Stimulated activated CD4-positive, alpha-beta T cell treated with anti-CD3 and anti-CD28 coated beads, Interleukin-12 subunit alpha, Interleukin-12 subunit beta, amount 100 ng/mL, for 24 hours (primary cell): ENCODE measurements at regions not wholly inside any gene's neighbourhood (a gene's known extent, or its start where the extent isn't known, plus 50 kb on each side); places are given as distances from the start of the nearest gene placed in this dataset.

Experiments used
- DNase-seq, 2 experiments: peaks; one replicate each; pipeline ENCODE4 v3.0.0-alpha.2; 2020; ENCODE audit warnings: low read depth in 2 of 2

DNA sequence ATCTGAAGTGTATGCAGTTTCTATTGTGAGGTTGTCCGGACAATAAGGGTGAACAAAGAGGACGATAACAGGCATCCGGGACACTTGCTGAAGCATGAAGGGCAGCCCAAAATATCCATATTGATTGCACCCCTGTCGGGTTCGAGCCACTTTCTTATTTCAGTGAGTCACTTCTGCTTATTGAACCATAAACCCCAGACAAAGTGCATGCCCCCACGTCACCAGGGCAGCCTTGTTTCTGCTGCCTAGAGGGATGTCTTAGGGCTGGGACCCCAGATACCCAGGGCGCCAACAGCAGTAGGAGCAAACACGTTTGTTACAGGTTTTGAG is 175.3 kb upstream of the LYZL1 start:
- no peak for DNase-seq

DNA sequence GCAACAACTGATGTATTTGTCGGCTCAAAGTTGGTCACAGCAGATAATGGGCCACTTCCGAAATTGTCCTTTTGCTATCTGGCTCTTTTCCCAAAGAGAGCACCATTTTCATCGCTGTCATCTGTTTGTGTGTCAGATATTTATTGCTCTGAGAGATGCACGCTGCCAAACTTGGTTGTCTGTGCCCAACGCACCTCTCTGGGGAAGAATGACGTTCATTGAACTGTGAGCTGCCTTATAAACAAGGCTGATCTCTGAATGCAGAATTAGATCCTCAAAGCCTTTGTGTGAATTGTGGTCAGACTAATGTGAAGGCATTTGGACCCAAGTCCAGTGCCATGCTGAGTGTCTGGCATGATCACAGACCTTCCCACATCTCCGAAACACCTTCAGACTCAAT is 174.7 kb upstream of the LYZL1 start:
- DNase-seq: no peak

GRCh38 chr10:29117781-29118180 is 171.1 kb upstream of the LYZL1 start:
- DNase-seq: no peak

DNA sequence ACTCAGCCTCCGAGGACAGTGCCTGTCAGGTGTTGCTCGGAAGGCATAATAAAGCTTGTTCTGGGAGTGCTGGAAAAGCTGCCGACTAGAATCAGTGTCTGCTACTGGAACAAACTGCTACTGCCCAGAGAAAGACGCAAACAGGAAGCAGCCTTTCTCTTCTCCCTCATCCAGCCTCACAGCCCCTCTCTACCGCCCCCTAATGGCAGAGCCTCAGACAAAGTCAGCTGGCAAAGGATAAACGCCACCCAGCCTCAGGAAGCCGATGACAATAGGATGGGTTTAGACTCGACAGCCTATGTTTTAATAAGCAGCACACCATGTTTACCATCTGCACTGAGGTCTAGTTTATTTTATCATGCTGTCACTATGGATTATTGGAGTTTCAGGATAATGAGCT is 169.5 kb upstream of the LYZL1 start:
- peak in 1 of 2 experiments; percentile 3 for DNase-seq

- DNase-seq: no peak
Measured at GRCh38 chr10:29120216-29120615, 168.7 kb upstream of the LYZL1 start.

DNA sequence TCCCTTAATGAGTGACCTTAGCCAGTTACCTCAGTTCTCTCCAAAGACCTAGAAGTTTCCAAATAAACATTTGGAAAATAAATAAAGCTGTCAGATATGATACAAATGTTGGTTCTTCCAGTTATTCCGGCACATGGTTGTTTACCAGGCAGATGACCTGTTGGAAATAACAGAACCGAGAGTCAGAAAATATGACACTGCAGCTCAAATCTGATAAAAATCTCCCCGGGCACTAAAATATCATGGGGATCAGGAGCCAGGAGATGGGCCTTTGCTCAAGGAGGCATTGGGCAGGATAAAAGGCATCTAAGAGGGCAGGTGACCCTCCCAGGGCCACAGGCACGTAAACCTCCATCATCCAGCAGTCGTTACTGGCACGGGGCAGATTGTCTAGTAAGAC is 164.0 kb upstream of the LYZL1 start:
- DNase-seq: no peak

DNA sequence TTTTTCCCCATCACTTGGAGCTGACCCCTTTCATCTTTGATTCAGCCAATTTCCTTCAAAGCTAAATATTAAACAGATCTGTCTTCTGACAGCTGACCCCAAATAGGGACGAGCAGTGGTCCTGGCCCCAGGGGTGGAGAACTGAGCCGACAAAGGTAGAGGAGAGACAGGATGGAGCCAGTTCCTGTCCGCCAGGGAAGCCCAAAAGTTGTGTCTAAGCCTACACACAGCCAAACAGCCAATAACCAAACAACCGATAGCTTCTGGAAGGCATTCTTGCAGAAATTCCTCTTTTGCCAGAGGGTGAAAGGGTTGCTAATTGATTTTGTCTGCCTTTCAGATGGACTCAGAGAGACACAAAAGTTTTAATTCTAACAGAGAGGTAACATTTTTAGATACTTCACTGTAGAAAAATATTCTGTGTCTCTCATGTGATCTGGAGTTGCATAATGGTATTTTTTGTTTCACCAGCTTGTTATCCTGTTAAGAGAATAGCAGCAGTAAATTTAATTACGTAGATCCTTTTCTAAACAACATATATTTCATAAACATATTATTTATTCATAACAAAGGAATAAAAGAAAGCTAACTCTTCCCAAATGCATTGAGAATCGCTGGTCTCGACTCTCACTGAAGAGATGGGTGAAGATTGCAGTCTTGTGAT is 161.7 kb upstream of the LYZL1 start:
- DNase-seq: no peak

DNA sequence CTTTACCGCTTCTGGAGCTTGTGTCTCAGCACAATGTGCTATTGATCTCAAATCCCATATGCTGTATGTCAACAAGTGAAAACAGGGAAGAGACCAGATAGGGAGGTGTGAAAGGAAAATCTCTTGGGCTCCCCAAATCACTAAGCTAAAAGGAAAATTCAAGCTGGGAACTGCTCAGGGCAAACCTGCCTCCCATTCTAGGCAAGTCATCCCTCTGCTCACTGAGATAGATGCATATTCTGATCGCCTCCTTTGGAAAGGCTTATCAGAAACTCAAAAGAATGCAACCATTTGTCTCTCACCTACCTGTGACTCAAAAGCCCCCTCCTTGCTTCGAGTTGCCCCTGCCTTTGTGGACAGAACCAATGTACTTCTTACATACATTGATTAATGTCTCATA is 161.1 kb upstream of the LYZL1 start:
- DNase-seq: no peak

DNA sequence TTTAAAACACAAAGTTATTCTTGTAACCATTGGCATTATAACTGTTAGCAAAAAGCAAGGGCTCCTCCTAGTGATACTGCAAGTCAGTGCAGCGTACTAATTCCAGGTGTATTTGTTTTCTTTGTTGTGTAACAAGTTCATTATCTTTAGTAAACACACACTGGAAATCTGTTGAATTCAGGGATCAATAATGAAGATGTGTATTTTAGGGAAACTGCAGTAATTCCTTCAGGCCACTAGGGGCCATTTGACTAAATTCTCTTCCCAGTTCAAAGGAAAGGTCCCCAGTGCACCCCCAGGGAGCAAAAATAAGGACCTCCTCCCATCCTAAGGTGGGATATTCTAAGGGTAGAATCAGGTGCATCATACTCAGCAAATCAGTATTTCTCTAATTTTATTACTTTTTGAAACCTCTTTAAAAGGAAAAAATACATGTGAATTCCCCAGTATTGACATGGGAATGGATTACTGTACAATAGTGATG is 158.6 kb upstream of the LYZL1 start:
- DNase-seq: no peak

- DNase-seq: no peak
Measured at GRCh38 chr10:29131952-29132547, 156.8 kb upstream of the LYZL1 start.

- no peak for DNase-seq
Measured at GRCh38 chr10:29132551-29133111, 156.2 kb upstream of the LYZL1 start.

- DNase-seq: no peak
Measured at GRCh38 chr10:29135337-29135736, 153.5 kb upstream of the LYZL1 start.

GRCh38 chr10:29136411-29136810 is 152.5 kb upstream of the LYZL1 start:
- no peak for DNase-seq

- DNase-seq: no peak
Measured at GRCh38 chr10:29140151-29140550, 148.7 kb upstream of the LYZL1 start.

DNA sequence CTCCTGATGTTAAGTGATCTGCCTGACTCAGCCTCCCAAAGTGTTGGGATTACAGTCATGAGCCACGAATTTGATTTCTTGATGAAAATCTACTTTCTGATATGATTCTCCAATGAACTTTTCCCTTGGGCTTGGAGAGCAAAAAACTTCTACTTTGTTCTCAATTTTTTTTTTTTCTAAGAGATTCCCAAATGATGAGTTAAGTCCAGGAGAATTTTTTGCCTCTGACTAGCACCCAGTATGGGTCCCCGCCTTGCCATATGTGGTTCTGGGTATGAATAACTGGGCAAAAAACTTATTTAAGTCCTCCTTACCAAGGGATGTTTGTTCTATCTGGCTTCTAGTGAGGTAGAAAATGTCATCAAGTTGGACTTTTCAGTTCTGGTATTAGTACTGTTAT is 147.9 kb upstream of the LYZL1 start:
- no peak for DNase-seq

DNA sequence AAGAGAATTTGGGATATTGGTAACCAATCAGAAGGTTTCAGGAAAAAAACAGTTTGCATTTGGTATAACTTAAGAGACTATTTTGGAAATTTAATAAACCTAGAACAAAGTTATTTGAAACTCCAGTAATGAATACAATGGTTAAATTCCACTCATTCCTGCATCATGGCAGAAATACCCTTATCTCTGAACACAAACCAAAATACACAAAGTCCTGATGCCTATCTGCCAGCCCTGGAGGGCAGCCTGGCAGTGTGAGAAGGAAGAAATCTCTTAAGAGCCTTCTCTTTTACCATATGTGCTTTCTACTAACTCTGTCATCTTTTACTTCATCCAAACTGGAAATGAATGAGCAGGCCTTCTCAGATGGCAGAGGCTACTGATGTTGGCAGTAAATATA is 147.1 kb upstream of the LYZL1 start:
- no peak for DNase-seq

GRCh38 chr10:29142516-29143314 is 146.2 kb upstream of the LYZL1 start:
- DNase-seq: no peak

- DNase-seq: no peak
Measured at GRCh38 chr10:29144126-29144525, 144.7 kb upstream of the LYZL1 start.

GRCh38 chr10:29146311-29147100 is 142.4 kb upstream of the LYZL1 start:
- no peak for DNase-seq

GRCh38 chr10:29150010-29150409 is 138.9 kb upstream of the LYZL1 start:
- no peak for DNase-seq

GRCh38 chr10:29151005-29151404 is 137.9 kb upstream of the LYZL1 start:
- DNase-seq: no peak

DNA sequence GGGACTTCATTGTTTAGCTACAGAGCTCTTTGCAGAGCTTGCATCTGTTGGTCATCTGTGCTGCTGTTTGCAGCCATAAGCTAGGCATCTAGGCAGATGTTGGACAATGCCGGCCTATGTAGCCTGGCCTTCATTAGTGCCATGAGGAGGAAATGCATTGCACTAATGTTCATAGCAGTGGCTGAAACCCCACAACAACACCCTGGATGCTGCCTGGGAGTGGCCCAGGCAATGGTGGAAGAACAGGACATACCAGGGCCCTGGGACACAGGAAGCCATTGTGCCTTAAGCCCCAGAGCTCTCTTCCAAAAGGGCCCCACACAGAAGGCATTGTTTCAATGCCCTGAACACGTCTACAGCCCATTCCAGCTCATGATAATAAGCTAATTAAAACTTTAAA is 131.5 kb upstream of the LYZL1 start:
- no peak for DNase-seq
